Left lung (tissue), 4 donors: ENCODE measurements at regions not wholly inside any gene's neighbourhood (a gene's known extent, or its start where the extent isn't known, plus 50 kb on each side); places are given as distances from the start of the nearest gene placed in this dataset.
A peak's percentile ranks its signal among the peaks of the same experiment; 100 is the strongest.

Source experiments
- ATAC-seq: fragments of 200-7000 bp; cut with Tn5 transposase; one replicate; pipeline ENCODE4 v1.9.1; 2020; ENCODE audit warnings: moderate library complexity
- DNase-seq, 4 donors: peaks; one replicate each; pipeline ENCODE4 v3.0.0-alpha.2; 2013 to 2020
- H3K27ac ChIP-seq, 2 donors: fragments of 200-600 bp; sonication (generic) in 1 of 2; one replicate each; pipeline versions ENCODE4 v1.5.0 to v1.8.0; 2020 to 2021
- H3K27me3 ChIP-seq, 2 donors: fragments of 200-600 bp; sonication (generic) in 1 of 2; one replicate each; pipeline versions ENCODE4 v1.5.0 to v1.8.0; 2020 to 2021
- H3K36me3 ChIP-seq, 2 donors: fragments of 200-600 bp; sonication (generic) in 1 of 2; one replicate each; pipeline versions ENCODE4 v1.5.0 to v1.8.0; 2020 to 2021
- H3K4me1 ChIP-seq, 2 donors: fragments of 200-600 bp; one replicate each; pipeline ENCODE4 v1.8.0; 2021
- H3K4me3 ChIP-seq, 2 donors: fragments of 200-600 bp; sonication (generic) in 1 of 2; one replicate each; pipeline versions ENCODE4 v1.5.0 to v1.8.0; 2020 to 2021; ENCODE audit warnings: mild to moderate bottlenecking in 1 of 2
- H3K9me3 ChIP-seq, 2 donors: fragments of 200-600 bp; sonication (generic) in 1 of 2; one replicate each; pipeline versions ENCODE4 v1.5.0 to v1.8.0; 2020 to 2021
- intact Hi-C, 2 donors: fragments of 100-400 bp; cut with DNase I; formaldehyde crosslinking; loops; one replicate each; pipeline versions ENCODE4 v1.11.2 to v1.14.2; 2022
- TF ChIP-seq, protein P1 (sequence below), 2 donors: fragments of 200-600 bp; sonication (generic) in 1 of 2; IDR thresholded peaks; one replicate each; pipeline versions ENCODE4 v1.5.0 to v1.8.0; 2021; ENCODE audit warnings: antibody characterized with exemption in 2 of 2
- donor health status: DM: no; HTN: yes; CAD: no.
- donor health status: DM: no; HTN: no; CAD: no.

DNA sequence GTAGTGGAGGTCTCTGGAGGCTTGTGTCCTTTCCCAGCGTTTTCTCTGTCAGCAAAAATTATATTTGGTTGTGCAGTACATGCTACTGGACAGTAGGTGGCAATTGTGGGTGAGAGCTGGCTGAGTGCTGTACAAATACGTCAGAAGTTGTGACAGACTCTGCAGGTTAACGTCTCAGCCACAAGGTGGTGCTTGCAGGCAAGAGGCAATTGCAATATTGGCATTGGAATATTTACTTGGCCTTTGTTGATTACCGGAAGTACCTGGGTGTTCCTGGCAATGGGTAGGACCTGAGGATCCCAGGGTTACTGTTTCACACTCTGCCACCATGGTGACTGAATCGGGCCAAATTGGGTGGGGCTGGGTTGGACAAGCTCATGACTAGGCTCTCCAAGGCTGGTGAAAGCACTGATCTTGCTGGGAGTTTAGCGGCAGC, 333.9 kb upstream of the LMO3 start:
- Histone ChIP-seq H3K4me3 (no peak overlapping the region), H3K36me3 (no peaks in the 10 kb centered on the region), H3K27me3 (no peaks in the 10 kb centered on the region), H3K9me3 (peaks cover 0 to 20% of the 10 kb centered on the region in 2 donors), H3K27ac (no peak overlapping the region), H3K4me1 (no peaks in the 10 kb centered on the region)
- DNase-seq (peak in 3 of 4 donors; percentile 3 to 46 (median 43)), ATAC-seq (peak; percentile 100)
- TF ChIP-seq, protein P1, sequence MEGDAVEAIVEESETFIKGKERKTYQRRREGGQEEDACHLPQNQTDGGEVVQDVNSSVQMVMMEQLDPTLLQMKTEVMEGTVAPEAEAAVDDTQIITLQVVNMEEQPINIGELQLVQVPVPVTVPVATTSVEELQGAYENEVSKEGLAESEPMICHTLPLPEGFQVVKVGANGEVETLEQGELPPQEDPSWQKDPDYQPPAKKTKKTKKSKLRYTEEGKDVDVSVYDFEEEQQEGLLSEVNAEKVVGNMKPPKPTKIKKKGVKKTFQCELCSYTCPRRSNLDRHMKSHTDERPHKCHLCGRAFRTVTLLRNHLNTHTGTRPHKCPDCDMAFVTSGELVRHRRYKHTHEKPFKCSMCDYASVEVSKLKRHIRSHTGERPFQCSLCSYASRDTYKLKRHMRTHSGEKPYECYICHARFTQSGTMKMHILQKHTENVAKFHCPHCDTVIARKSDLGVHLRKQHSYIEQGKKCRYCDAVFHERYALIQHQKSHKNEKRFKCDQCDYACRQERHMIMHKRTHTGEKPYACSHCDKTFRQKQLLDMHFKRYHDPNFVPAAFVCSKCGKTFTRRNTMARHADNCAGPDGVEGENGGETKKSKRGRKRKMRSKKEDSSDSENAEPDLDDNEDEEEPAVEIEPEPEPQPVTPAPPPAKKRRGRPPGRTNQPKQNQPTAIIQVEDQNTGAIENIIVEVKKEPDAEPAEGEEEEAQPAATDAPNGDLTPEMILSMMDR (IDR thresholded peaks at IDR 0.05), result peak; percentile 38 to 39
- intact Hi-C loops, result no loop called here

DNA sequence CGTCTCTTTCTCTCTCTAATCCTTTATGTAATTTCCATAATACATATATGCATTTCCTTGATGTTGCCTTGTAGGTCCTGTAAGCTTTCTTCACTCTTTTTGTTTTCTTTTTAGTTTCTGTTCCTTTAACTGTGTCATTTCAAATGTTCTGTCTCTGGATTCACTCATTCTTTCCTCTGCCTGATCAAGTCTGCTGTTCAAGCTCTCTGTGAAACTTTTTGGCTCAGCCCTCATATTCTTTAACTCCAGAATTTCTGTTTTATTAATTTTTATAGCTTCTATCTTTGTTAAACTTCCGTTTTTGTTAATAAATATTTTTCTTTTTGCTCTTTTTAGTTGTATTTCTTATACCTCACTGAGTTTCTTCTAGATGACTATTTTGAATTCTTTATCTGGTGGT, 321.3 kb upstream of the LMO3 start:
- intact Hi-C loops, result no loop called here
- no peak overlapping the region for H3K27ac ChIP-seq
- no peak overlapping the region for H3K4me3 ChIP-seq
- no peaks in the 10 kb centered on the region for H3K36me3 ChIP-seq
- ATAC-seq (no peak), DNase-seq (no peak)
- TF ChIP-seq, protein P1 (IDR thresholded peaks at IDR 0.05), result no peak
- no peaks in the 10 kb centered on the region for H3K4me1 ChIP-seq
- H3K27me3 ChIP-seq, result no peaks in the 10 kb centered on the region
- peaks cover 0 to 33% of the 10 kb centered on the region in 2 donors for H3K9me3 ChIP-seq

DNA sequence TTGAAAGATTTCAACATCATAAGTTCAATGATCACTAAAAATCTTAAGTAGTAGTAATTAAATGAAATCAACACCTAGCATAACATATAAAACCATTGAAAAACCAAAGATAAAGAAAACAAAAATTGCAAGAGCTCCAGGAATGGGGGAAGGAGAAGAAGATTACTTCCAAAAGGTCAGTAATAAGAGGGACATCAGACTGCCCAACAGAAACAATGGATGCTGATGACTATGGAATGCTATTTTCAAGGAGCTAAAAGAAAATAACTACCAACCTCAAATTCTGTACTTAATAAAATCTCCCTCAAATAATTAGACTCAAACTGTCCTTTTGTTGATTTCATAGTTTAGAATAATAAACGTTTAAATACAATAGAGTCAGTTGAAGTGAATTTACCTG, 314.5 kb upstream of the LMO3 start:
- Histone ChIP-seq H3K27ac (no peak overlapping the region), H3K9me3 (peaks cover 0 to 46% of the 10 kb centered on the region in 2 donors), H3K27me3 (no peaks in the 10 kb centered on the region), H3K36me3 (no peaks in the 10 kb centered on the region), H3K4me1 (no peaks in the 10 kb centered on the region), H3K4me3 (no peak overlapping the region)
- DNase-seq (no peak), ATAC-seq (no peak)
- TF ChIP-seq, protein P1 (IDR thresholded peaks at IDR 0.05), result no peak
- intact Hi-C loops, result no loop called here

DNA sequence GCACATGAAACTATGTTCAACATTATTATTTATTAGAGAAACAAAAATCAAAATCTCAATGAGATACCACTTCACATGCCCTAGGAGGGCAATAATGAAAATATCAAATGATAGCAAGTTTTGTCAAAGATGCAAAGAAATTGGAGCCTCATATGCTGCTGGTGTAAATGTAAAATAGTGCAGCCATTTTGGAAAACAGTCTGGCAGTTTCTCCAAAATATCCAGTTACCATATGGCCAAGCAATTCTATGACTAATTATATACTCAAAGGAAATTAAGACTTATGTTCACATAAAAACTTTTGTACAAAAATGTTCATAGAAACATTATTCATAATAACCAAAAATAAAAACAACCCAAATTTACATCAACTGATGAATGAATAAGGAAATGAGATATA, 313.6 kb upstream of the LMO3 start:
- DNase-seq, result no peak
- Histone ChIP-seq H3K4me3 (no peak overlapping the region), H3K27me3 (no peaks in the 10 kb centered on the region), H3K36me3 (no peaks in the 10 kb centered on the region), H3K27ac (no peak overlapping the region), H3K9me3 (peaks cover 0 to 40% of the 10 kb centered on the region in 2 donors), H3K4me1 (no peaks in the 10 kb centered on the region)
- ATAC-seq, result no peak
- intact Hi-C loops, result no loop called here
- TF ChIP-seq, protein P1 (IDR thresholded peaks at IDR 0.05), result no peak

DNA sequence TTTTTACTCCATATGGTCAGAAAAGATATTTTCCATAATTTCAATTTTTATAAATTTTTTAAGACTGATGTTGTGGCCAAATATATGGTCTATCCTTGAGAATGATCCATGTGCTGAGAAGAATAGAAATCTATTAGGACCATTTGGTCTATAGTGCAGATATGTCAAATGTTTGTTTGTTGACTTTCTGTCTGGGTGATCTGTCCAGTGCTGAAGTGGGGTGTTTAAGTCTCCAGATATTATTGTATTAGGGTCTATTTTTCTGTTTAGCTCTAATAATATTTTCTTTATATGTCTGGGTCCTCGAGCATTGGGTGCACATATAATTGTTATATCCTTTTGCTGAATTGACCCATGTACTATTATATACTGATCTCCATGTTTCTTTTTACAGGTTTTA, 308.9 kb upstream of the LMO3 start:
- TF ChIP-seq, protein P1 (IDR thresholded peaks at IDR 0.05), result no peak
- intact Hi-C loops, result no loop called here
- Histone ChIP-seq H3K4me3 (no peak overlapping the region), H3K27ac (no peak overlapping the region), H3K4me1 (no peaks in the 10 kb centered on the region), H3K9me3 (peaks cover 0 to 18% of the 10 kb centered on the region in 2 donors), H3K27me3 (no peaks in the 10 kb centered on the region), H3K36me3 (no peaks in the 10 kb centered on the region)
- ATAC-seq, result no peak
- DNase-seq, result no peak
